ENCODE measurements at regions not wholly inside any gene's neighbourhood (a gene's known extent, or its start where the extent isn't known, plus 50 kb on each side); places are given as distances from the start of the nearest gene placed in this dataset.

DNA sequence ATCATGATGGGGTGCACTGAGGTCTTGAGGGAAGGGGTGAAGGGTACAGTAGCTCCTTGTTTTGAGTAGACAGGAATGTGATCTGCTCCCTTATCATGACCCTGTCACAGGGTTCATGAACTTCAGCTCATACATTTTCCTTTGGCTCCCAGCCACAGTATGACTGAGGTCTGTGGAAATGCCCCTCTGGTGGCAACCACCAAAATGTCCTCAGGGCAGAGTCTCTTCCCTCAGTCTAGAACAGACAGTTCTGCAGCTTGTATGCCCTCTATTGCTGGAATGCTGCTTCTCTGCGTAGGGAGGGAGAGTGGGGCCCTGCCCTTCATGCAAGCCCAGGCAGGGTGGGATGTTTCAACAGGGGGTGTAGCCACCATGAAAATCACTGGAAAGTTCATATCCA, 53.8 kb upstream of the SNCAIP start:
- Histone ChIP-seq H3K4me1 (ENCODE audit: control insufficient read depth in 2 of 2, insufficient read depth in 2 of 2, low read length in 2 of 2) (no peaks in the 10 kb centered on the region), H3K4me2 (replicated peaks; ENCODE audit: low read depth, low read length, poor library complexity, severe bottlenecking) (no peak overlapping the region), H3K27me3 (replicated peaks in 1 of 4; ENCODE audit: control extremely low read depth in 1 of 4, control insufficient read depth in 3 of 4, insufficient read depth in 4 of 4, low read length in 3 of 4) (no peaks in the 10 kb centered on the region), H3K27ac (ENCODE audit: low read length in 2 of 2) (no peak overlapping the region), H3K79me2 (ENCODE audit: control insufficient read depth, insufficient read depth, low read length) (no peaks in the 10 kb centered on the region), H3K9me3 (ENCODE audit: control extremely low read depth in 1 of 3, control insufficient read depth in 2 of 3, insufficient read depth in 1 of 3, low read length in 2 of 3) (peaks cover 0 to 5% (median 5%) of the 10 kb centered on the region in 3 donors), H4K20me1 (ENCODE audit: control insufficient read depth, insufficient read depth, low read length, poor library complexity, severe bottlenecking) (no peaks in the 10 kb centered on the region), H2AFZ (ENCODE audit: insufficient read depth, low read depth, low read length, poor library complexity, severe bottlenecking) (no peak overlapping the region), H3K9ac (ENCODE audit: low read length) (no peak overlapping the region), H3K36me3 (replicated peaks in 1 of 2; ENCODE audit: control extremely low read depth in 1 of 2, control insufficient read depth in 1 of 2, extremely low read depth in 1 of 2, insufficient read depth in 2 of 2, low read length in 1 of 2) (no peaks in the 10 kb centered on the region), H3K4me3 (ENCODE audit: control extremely low read depth in 1 of 5, extremely low read depth in 1 of 5, insufficient read depth in 1 of 5, low read depth in 2 of 5, low read length in 4 of 5) (no peak overlapping the region)
- no peak for DNase-seq
- no peak for ATAC-seq (ENCODE audit: low read depth)
- Mint-ChIP-seq H3K4me1 (no peaks in the 10 kb centered on the region), H3K9me3 (ENCODE audit: insufficient read depth) (peaks cover 8% of the 10 kb centered on the region), H3K27me3 (peaks cover 8% of the 10 kb centered on the region), H3K4me3 (no peak overlapping the region), H3K27ac (no peak overlapping the region)
- CTCF ChIA-PET: no interaction called here
- no CpG with 5 or more reads among the region's 1 CpG for WGBS (ENCODE audit: insufficient coverage)
- TF ChIP-seq EZH2 (IDR thresholded peaks at IDR 0.05; ENCODE audit: borderline replicate concordance, insufficient read depth, low read depth, low read length, poor library complexity, severe bottlenecking): no peak
- TF ChIP-seq, protein P1, sequence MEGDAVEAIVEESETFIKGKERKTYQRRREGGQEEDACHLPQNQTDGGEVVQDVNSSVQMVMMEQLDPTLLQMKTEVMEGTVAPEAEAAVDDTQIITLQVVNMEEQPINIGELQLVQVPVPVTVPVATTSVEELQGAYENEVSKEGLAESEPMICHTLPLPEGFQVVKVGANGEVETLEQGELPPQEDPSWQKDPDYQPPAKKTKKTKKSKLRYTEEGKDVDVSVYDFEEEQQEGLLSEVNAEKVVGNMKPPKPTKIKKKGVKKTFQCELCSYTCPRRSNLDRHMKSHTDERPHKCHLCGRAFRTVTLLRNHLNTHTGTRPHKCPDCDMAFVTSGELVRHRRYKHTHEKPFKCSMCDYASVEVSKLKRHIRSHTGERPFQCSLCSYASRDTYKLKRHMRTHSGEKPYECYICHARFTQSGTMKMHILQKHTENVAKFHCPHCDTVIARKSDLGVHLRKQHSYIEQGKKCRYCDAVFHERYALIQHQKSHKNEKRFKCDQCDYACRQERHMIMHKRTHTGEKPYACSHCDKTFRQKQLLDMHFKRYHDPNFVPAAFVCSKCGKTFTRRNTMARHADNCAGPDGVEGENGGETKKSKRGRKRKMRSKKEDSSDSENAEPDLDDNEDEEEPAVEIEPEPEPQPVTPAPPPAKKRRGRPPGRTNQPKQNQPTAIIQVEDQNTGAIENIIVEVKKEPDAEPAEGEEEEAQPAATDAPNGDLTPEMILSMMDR (IDR thresholded peaks at IDR 0.05): no peak
- POLR2A ChIA-PET: no interaction called here
- intact Hi-C loops (cut with micrococcal nuclease): no loop called here

DNA sequence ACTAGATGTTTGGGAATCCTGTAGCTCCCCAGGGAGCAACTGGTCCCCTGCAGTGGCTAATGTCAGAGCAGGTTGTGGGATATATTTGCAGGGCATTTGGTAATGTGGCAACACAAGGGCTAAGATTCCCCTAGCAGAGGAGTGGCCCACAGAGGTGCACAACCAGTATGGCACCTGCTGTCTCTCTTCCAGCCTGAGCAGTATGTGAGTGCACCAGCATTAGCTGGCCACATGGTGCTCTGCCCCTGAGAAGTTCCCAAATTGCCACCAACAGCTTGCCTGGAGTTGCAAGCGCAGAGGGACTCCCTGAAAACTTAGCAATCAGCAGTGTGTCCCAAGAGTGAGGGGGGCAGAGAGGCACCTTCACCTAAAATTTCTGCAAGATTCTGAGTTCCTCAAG, 53.2 kb upstream of the SNCAIP start:
- Mint-ChIP-seq H3K27me3 (peaks cover 8% of the 10 kb centered on the region), H3K4me1 (no peaks in the 10 kb centered on the region), H3K9me3 (ENCODE audit: insufficient read depth) (peaks cover 8% of the 10 kb centered on the region), H3K4me3 (no peak overlapping the region), H3K27ac (no peak overlapping the region)
- H2AFZ ChIP-seq (ENCODE audit: insufficient read depth, low read depth, low read length, poor library complexity, severe bottlenecking): no peak overlapping the region
- no peaks in the 10 kb centered on the region for H4K20me1 ChIP-seq (ENCODE audit: control insufficient read depth, insufficient read depth, low read length, poor library complexity, severe bottlenecking)
- no peak for TF ChIP-seq EZH2 (IDR thresholded peaks at IDR 0.05; ENCODE audit: borderline replicate concordance, insufficient read depth, low read depth, low read length, poor library complexity, severe bottlenecking)
- TF ChIP-seq, protein P1 (IDR thresholded peaks at IDR 0.05): no peak
- CTCF ChIA-PET: no interaction called here
- POLR2A ChIA-PET: no interaction called here
- WGBS (ENCODE audit: insufficient coverage): 100% methylated on average over 1 of the region's 1 CpG
- H3K4me2 ChIP-seq (replicated peaks; ENCODE audit: low read depth, low read length, poor library complexity, severe bottlenecking): no peak overlapping the region
- H3K27ac ChIP-seq (ENCODE audit: low read length in 2 of 2): no peak overlapping the region
- H3K27me3 ChIP-seq (replicated peaks in 1 of 4; ENCODE audit: control extremely low read depth in 1 of 4, control insufficient read depth in 3 of 4, insufficient read depth in 4 of 4, low read length in 3 of 4): no peaks in the 10 kb centered on the region
- no peaks in the 10 kb centered on the region for H3K79me2 ChIP-seq (ENCODE audit: control insufficient read depth, insufficient read depth, low read length)
- no peak overlapping the region for H3K4me3 ChIP-seq (ENCODE audit: control extremely low read depth in 1 of 5, extremely low read depth in 1 of 5, insufficient read depth in 1 of 5, low read depth in 2 of 5, low read length in 4 of 5)
- H3K9ac ChIP-seq (ENCODE audit: low read length): no peak overlapping the region
- no peak for DNase-seq
- no peaks in the 10 kb centered on the region for H3K36me3 ChIP-seq (replicated peaks in 1 of 2; ENCODE audit: control extremely low read depth in 1 of 2, control insufficient read depth in 1 of 2, extremely low read depth in 1 of 2, insufficient read depth in 2 of 2, low read length in 1 of 2)
- intact Hi-C loops (cut with micrococcal nuclease): no loop called here
- H3K9me3 ChIP-seq (ENCODE audit: control extremely low read depth in 1 of 3, control insufficient read depth in 2 of 3, insufficient read depth in 1 of 3, low read length in 2 of 3): peaks cover 0 to 5% (median 5%) of the 10 kb centered on the region in 3 donors
- no peak for ATAC-seq (ENCODE audit: low read depth)
- no peaks in the 10 kb centered on the region for H3K4me1 ChIP-seq (ENCODE audit: control insufficient read depth in 2 of 2, insufficient read depth in 2 of 2, low read length in 2 of 2)
